ENCODE measurements at regions not wholly inside any gene's neighbourhood (a gene's known extent, or its start where the extent isn't known, plus 50 kb on each side); places are given as distances from the start of the nearest gene placed in this dataset.

DNA sequence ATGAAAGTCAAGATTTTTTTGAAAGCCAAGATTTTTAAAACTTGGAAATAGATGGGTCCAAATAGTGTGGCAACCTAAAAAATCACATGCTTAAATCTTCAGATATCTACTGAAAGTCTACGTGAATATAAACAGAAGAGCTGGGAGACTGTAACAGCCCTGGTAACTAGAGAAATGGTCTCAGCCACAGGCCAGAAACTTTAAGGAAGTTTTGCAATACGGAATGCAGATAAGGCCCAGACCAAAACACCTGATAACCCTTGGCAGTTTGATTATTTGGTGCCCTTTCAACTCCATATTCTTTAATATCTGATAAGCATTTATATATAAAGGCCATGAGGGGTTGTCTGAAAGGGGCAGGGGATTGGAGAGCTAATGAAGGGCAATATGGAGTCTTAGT is 537.3 kb upstream of the TGFBR2 start:
- H3K27ac ChIP-seq = no peak overlapping the region
- H3K4me3 ChIP-seq = no peak overlapping the region
- no peak for DNase-seq (ENCODE audit: low read depth in 1 of 2, low spot score in 2 of 2)
- no peaks in the 10 kb centered on the region for H3K9me3 ChIP-seq (replicated peaks)
- H3K4me1 ChIP-seq (replicated peaks) = no peaks in the 10 kb centered on the region
- H3K27me3 ChIP-seq (replicated peaks) = no peaks in the 10 kb centered on the region
- no peaks in the 10 kb centered on the region for H3K36me3 ChIP-seq

DNA sequence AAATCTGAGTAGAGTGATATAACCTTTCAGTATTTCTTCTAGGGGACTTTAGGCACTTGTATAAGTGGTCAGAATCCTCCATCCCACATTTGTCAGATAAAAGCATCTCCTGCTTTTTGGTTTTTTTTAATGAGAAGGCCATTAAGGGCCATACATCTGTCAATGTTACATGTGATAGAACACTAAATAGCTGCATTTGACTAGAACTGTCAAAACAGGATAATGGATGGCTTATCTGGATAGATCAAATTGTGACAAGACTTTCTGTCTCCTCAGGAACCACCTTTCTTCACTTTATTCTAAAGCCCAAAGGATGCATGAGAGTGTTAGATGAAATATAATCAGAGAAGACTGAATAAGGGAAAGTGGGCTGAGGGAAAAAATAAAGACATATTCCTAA is 533.4 kb upstream of the TGFBR2 start:
- Histone ChIP-seq H3K36me3 (no peaks in the 10 kb centered on the region), H3K27me3 (replicated peaks) (no peaks in the 10 kb centered on the region), H3K9me3 (replicated peaks) (no peaks in the 10 kb centered on the region; the same call in 1 of the 2 replicates), H3K27ac (no peak overlapping the region), H3K4me1 (replicated peaks) (no peaks in the 10 kb centered on the region), H3K4me3 (no peak overlapping the region)
- DNase-seq (ENCODE audit: low read depth in 1 of 2, low spot score in 2 of 2) = no peak

DNA sequence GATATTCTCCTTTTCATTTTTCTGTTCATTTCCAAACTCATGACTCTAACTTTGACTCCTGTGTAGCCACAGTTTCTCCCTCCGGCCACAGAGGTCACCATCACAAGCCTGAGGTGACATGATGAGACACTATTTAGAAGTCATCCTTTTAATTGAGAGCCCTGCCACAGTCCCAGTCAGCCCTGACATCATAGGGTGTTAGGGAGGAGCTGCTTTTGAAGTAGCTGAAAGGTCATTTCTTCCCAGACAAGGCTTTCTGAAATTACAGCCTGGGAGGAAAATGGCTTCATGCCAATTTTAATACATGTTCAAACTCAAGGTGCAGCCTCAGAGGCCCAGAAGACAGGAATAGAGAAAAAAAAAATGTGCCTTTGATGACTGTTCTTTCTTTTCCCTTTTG is 532.8 kb upstream of the TGFBR2 start:
- H3K4me3 ChIP-seq = no peak overlapping the region
- no peaks in the 10 kb centered on the region; the same call in 1 of the 2 replicates for H3K9me3 ChIP-seq (replicated peaks)
- no peaks in the 10 kb centered on the region for H3K4me1 ChIP-seq (replicated peaks)
- DNase-seq (ENCODE audit: low read depth in 1 of 2, low spot score in 2 of 2) = no peak
- H3K36me3 ChIP-seq = no peaks in the 10 kb centered on the region
- no peaks in the 10 kb centered on the region for H3K27me3 ChIP-seq (replicated peaks)
- H3K27ac ChIP-seq = no peak overlapping the region

DNA sequence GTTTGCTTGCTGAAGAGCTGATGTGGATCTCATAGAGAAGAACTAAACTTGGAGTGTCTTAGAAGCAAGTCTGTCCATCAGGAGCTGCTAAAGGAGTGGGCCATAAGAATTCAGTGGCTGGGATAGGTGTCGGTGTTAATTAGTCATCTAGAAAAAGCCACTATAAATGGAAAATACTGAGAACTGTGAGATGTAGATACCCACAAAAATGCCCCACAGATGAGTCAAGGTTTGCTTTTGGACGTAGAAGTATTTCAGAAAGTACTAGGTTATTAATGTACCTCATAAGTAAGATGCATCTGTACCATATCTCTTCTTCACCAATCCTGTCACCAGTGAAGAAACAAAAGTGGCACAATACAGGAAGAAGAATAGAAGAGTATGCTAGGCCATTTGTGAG is 530.9 kb upstream of the TGFBR2 start:
- H3K4me3 ChIP-seq = no peak overlapping the region

DNA sequence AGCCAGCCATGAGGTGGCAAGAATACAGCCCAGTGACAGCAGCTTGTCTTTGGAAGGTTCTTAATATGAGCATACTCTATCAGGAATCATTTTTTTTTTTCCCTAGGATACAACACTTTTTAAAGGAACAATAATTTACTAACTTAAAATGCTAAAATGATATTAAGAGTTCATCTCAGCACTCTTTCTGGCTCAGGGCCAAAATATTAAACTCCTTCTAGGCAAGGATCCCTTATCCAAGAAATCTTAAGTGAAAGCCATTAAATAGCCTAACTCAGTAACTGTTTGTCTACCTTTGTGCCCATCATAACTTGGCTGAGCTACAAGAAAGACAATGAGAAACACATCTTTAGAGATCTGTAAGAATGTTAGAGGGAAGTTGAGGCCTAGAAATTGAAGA is 529.5 kb upstream of the TGFBR2 start:
- no peaks in the 10 kb centered on the region for H3K27me3 ChIP-seq (replicated peaks)
- no peak for DNase-seq (ENCODE audit: low read depth in 1 of 2, low spot score in 2 of 2)

More for the DNA sequence above, 530.9 kb upstream of the TGFBR2 start:
- no peaks in the 10 kb centered on the region for H3K27me3 ChIP-seq (replicated peaks)
- H3K4me1 ChIP-seq (replicated peaks) = no peaks in the 10 kb centered on the region
- H3K36me3 ChIP-seq = no peaks in the 10 kb centered on the region
- no peak overlapping the region for H3K27ac ChIP-seq
- no peaks in the 10 kb centered on the region; the same call in 1 of the 2 replicates for H3K9me3 ChIP-seq (replicated peaks)
- DNase-seq (ENCODE audit: low read depth in 1 of 2, low spot score in 2 of 2) = no peak

DNA sequence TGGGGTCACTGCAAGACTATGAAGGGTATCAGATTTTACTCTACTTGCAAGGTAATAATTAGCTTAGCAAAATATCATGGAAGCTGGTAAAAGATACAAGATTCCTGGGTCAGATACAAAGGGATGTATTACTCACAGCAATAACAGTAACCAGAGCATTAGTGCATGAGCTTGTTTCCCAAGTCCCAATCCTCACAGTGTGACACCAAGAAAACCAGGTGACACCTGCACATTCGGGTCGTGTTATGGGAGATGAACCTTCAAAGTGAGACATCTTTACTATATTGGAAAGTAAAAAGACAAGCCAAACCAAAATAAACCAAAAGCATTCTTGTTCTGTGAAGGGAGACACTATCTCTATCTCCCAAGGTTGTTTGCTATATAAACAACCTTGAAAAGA is 528.7 kb upstream of the TGFBR2 start:
- no peaks in the 10 kb centered on the region for H3K4me1 ChIP-seq (replicated peaks)
- H3K27me3 ChIP-seq (replicated peaks) = no peaks in the 10 kb centered on the region
- no peaks in the 10 kb centered on the region for H3K36me3 ChIP-seq
- no peak overlapping the region for H3K4me3 ChIP-seq
- no peak for DNase-seq (ENCODE audit: low read depth in 1 of 2, low spot score in 2 of 2)
- no peak overlapping the region for H3K27ac ChIP-seq
- H3K9me3 ChIP-seq (replicated peaks) = no peaks in the 10 kb centered on the region; the same call in 1 of the 2 replicates

More for the DNA sequence above, 529.5 kb upstream of the TGFBR2 start:
- Histone ChIP-seq H3K4me3 (no peak overlapping the region), H3K4me1 (replicated peaks) (no peaks in the 10 kb centered on the region), H3K9me3 (replicated peaks) (no peaks in the 10 kb centered on the region; the same call in 1 of the 2 replicates), H3K27ac (no peak overlapping the region), H3K36me3 (no peaks in the 10 kb centered on the region)

DNA sequence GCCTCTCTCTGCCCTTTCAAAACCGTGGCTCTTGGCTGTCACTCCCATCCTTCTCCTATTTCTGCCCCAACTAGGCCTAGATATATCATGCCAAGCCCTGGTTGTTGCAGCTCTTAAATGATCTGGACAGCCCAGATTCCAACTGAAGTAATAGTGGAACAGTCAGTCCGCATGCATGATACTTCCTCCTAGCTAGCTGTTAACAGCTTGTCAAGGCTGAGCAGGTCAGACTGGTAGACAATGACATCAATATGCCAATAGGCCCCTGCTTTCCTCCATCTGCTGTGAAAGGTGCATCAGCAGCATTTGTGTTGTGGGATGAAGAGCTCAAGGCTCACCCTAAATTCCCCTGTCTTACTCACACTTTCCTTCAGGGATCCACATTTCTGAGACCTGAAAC is 527.7 kb upstream of the TGFBR2 start:
- DNase-seq (ENCODE audit: low read depth in 1 of 2, low spot score in 2 of 2) = no peak
- H3K4me3 ChIP-seq = no peak overlapping the region
- H3K36me3 ChIP-seq = no peaks in the 10 kb centered on the region
- no peaks in the 10 kb centered on the region for H3K4me1 ChIP-seq (replicated peaks)
- H3K9me3 ChIP-seq (replicated peaks) = no peaks in the 10 kb centered on the region; the same call in 1 of the 2 replicates
- no peaks in the 10 kb centered on the region for H3K27me3 ChIP-seq (replicated peaks)
- no peak overlapping the region for H3K27ac ChIP-seq

DNA sequence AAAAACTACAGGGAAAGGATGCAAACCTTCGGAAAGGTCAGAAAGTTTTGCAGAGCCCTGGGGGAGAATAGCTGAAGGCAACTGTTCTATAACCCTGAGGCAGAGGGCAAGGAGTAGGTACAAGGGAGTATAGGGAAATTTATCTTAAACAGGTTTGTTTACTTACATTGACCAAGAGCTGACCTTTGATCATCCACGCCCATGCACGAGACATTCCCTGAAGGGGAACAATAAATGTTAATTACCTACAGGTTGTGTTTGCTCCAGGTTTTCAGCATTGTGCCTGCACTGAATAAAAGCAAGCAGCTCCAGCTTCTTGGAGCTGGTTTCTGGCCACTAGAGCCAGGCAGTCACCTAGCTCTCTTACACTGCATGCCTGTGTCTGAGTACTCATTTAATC is 524.5 kb upstream of the TGFBR2 start:
- H3K27me3 ChIP-seq (replicated peaks) = no peaks in the 10 kb centered on the region
- H3K4me1 ChIP-seq (replicated peaks) = no peaks in the 10 kb centered on the region; the same call in 1 of the 2 replicates
- H3K27ac ChIP-seq = no peak overlapping the region
- no peak overlapping the region for H3K4me3 ChIP-seq
- no peaks in the 10 kb centered on the region for H3K36me3 ChIP-seq
- no peak for DNase-seq (ENCODE audit: low read depth in 1 of 2, low spot score in 2 of 2)
- no peaks in the 10 kb centered on the region for H3K9me3 ChIP-seq (replicated peaks)

DNA sequence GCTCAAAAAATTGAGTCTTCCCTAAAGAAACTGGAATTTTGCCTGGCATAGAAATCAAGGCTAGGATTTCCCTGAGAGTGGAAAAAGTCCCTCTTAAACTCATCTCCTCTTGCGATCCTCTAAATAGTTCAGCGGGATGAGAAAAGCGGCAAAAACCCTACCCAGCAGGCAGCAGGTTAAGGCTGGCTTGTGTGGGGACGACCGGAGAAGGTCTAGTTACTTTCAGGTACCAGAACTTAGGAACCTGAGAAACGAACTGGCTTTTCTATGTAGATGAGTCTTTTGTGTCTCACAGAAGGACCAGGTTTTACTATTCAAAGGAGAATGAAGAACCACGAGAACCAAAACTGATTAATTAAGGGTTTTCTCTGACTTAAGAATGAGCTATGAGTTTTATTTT is 523.7 kb upstream of the TGFBR2 start:
- no peak overlapping the region for H3K4me3 ChIP-seq

DNA sequence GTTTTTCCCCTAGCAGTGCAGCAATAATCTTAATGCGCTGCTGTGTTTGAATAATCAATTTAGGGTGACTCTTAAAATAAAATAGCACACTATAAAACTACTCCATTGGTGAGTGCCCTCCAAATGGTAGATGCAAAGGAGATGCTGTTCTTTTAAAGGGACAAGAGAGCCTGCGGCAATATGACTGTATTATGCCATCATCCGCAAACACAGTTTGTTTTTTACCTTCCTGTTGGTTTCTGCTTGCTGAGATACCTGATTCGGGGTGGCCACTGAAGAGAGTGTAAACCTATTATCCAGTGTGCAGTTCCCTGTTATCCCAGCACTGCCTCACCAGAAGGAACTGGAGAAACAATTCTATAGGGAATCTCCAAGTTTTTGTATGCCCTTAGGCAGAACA is 523.1 kb upstream of the TGFBR2 start:
- no peak overlapping the region for H3K4me3 ChIP-seq

More for the DNA sequence above, 523.7 kb upstream of the TGFBR2 start:
- Histone ChIP-seq H3K4me1 (replicated peaks) (no peaks in the 10 kb centered on the region; the same call in 1 of the 2 replicates), H3K9me3 (replicated peaks) (no peaks in the 10 kb centered on the region), H3K27me3 (replicated peaks) (no peaks in the 10 kb centered on the region), H3K27ac (no peak overlapping the region), H3K36me3 (no peaks in the 10 kb centered on the region)
- no peak for DNase-seq (ENCODE audit: low read depth in 1 of 2, low spot score in 2 of 2)

DNA sequence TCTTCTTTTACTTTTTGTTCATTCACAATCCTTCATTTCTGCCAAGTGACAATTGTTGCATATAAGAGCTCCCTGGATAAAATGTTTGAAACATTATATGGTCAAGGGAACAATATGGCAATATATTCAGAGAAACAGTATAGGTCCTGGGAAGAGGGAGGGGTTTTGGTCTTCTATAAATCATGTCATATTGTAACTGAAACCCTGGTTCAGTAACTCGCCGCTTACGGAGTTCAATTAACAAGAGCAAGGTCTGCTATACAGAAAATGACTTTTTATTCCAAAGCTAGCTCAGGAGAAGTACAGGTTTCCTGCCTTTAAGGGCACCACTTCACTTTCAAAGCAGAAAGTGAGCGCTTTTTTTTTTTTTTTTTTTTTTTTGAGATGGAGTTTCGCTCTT is 522.1 kb upstream of the TGFBR2 start:
- no peaks in the 10 kb centered on the region for H3K27me3 ChIP-seq (replicated peaks)
- no peaks in the 10 kb centered on the region for H3K36me3 ChIP-seq
- no peaks in the 10 kb centered on the region; the same call in 1 of the 2 replicates for H3K4me1 ChIP-seq (replicated peaks)
- no peak for DNase-seq (ENCODE audit: low read depth in 1 of 2, low spot score in 2 of 2)
- no peak overlapping the region for H3K27ac ChIP-seq
- H3K9me3 ChIP-seq (replicated peaks) = no peaks in the 10 kb centered on the region
- H3K4me3 ChIP-seq = no peak overlapping the region

More for the DNA sequence above, 523.1 kb upstream of the TGFBR2 start:
- Histone ChIP-seq H3K36me3 (no peaks in the 10 kb centered on the region), H3K9me3 (replicated peaks) (no peaks in the 10 kb centered on the region), H3K27ac (no peak overlapping the region), H3K4me1 (replicated peaks) (no peaks in the 10 kb centered on the region; the same call in 1 of the 2 replicates), H3K27me3 (replicated peaks) (no peaks in the 10 kb centered on the region)
- DNase-seq (ENCODE audit: low read depth in 1 of 2, low spot score in 2 of 2) = no peak

DNA sequence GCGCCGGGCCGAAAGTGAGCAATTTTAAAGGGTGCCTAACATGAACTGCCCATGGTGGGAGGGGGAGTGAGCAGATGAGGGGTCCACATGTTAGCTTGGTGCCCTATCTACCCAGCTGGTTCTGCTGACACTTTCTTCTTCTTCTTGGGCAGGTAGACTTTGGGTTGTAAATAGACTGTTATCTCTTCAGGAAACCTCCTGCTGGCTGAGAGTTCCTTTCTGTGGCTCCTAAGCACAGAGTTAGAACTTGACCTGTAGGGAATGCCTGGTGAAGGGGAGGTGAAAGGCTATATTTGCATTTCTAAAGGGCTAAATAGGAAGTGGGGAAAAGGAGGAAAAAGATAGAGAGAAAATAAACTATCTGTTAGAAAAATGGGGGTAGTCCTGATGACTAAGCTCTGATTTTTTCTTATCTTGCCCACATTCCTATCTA is 521.4 kb upstream of the TGFBR2 start:
- Histone ChIP-seq H3K27me3 (replicated peaks) (no peaks in the 10 kb centered on the region), H3K36me3 (no peaks in the 10 kb centered on the region), H3K27ac (no peak overlapping the region), H3K9me3 (replicated peaks) (no peaks in the 10 kb centered on the region), H3K4me3 (no peak overlapping the region), H3K4me1 (replicated peaks) (no peaks in the 10 kb centered on the region; the same call in 1 of the 2 replicates)
- DNase-seq (ENCODE audit: low read depth in 1 of 2, low spot score in 2 of 2) = no peak

DNA sequence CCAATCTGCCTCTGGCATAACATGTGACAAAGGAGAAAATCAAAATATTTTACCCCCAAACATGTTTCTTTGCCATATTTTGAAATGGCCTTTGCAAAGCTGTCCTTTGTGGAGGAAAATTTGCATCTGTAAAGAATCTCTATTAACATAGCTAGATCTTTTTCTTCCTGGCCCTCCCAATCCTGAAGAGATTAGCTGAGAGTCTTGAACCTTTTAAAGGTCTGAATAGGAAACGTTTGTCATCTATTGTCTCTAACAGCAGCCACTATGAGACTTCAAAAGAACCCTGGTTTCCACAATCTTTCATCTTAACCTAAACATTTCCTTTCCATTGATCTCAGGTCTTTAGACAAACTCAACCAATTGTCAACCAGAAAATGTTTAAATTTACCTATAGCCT is 520.9 kb upstream of the TGFBR2 start:
- no peak for DNase-seq (ENCODE audit: low read depth in 1 of 2, low spot score in 2 of 2)
- H3K27me3 ChIP-seq (replicated peaks) = no peaks in the 10 kb centered on the region
- H3K4me1 ChIP-seq (replicated peaks) = no peaks in the 10 kb centered on the region; the same call in 1 of the 2 replicates
- H3K27ac ChIP-seq = no peak overlapping the region
- H3K36me3 ChIP-seq = no peaks in the 10 kb centered on the region
- H3K4me3 ChIP-seq = no peak overlapping the region
- no peaks in the 10 kb centered on the region for H3K9me3 ChIP-seq (replicated peaks)

DNA sequence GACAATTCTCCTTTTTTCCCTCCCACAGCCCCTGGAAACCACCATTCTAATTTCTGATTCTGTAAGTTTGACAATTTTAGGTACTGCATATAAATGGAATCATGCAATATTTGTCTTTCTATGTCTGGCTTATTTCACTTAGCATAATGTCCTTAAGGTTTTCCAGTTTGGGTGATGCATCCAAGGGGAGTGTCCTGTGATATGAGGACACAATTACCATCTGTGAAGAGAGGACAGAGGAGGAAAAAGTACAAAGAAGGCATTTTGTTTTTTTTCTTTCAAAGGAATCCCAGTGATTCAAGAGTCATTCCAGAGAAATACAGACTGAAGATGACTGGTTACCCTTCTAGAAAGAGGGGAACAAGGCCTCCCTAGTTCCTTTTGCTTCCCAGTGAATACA is 514.7 kb upstream of the TGFBR2 start:
- Histone ChIP-seq H3K4me1 (replicated peaks) (no peaks in the 10 kb centered on the region), H3K4me3 (no peak overlapping the region), H3K27ac (no peak overlapping the region), H3K36me3 (no peaks in the 10 kb centered on the region), H3K27me3 (replicated peaks) (no peaks in the 10 kb centered on the region), H3K9me3 (replicated peaks) (no peaks in the 10 kb centered on the region)
- no peak for DNase-seq (ENCODE audit: low read depth in 1 of 2, low spot score in 2 of 2)

DNA sequence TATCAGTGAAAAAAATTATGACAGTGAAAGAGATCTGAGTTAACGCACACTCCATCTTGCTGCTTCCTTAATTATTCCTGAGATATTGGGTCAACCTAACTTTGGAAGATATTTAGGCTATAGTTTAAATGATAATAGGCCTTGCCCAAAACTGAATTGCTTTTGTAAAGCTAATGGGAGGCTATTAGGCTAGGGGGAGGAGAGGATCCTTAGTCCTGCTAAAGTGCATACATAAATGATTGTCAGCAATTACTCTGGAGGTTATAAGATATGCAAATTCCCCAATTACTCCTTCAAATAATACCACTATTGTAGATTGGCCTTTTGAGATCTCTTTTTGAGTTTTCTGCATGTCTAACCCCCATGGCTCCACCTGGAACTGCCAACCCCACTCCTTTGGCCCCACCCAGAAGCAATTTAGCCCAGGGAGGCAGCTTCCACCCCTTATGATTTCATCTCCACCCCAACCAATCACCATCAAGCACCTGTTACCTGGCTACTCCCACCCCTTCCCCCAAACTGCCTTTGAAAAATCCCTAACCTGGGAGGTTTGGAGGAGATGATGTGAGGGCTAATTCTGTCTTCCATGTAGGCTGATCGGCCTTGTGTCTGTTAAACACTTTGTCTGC is 509.3 kb upstream of the TGFBR2 start:
- H3K9me3 ChIP-seq (replicated peaks) = no peaks in the 10 kb centered on the region
- H3K27me3 ChIP-seq (replicated peaks) = no peaks in the 10 kb centered on the region
- H3K4me1 ChIP-seq (replicated peaks) = no peaks in the 10 kb centered on the region
- no peak for DNase-seq (ENCODE audit: low read depth in 1 of 2, low spot score in 2 of 2)
- no peaks in the 10 kb centered on the region for H3K36me3 ChIP-seq
- no peak overlapping the region for H3K27ac ChIP-seq
- no peak overlapping the region for H3K4me3 ChIP-seq
